Transverse colon (tissue), 4 donors: ENCODE measurements at regions not wholly inside any gene's neighbourhood (a gene's known extent, or its start where the extent isn't known, plus 50 kb on each side); places are given as distances from the start of the nearest gene placed in this dataset.

ENCODE experiments used
- CTCF ChIP-seq, 5 experiments: fragments of 200-600 bp in 3 of 5; fragments of 450-650 bp in 2 of 5; sonication (generic) in 3 of 5; IDR thresholded peaks; 1 replicate in 2 of 5; 2 replicates in 3 of 5; pipeline ENCODE4 v1.5.1; 2016 to 2017; ENCODE audit warnings: antibody characterized with exemption in 5 of 5, inconsistent platforms in 3 of 5, mild to moderate bottlenecking in 2 of 5, moderate library complexity in 1 of 5
- POLR2A ChIP-seq: fragments of 450-650 bp; IDR thresholded peaks from one replicate; pipeline ENCODE4 v1.6.1; 2016; ENCODE audit warnings: antibody characterized with exemption, mild to moderate bottlenecking, moderate library complexity
- POLR2AphosphoS5 ChIP-seq, 3 donors: sonication (generic); formaldehyde crosslinking; IDR thresholded peaks; one replicate each; pipeline ENCODE4 v1.6.1; 2016; ENCODE audit warnings: antibody characterized with exemption in 3 of 3

GRCh38 chr3:104885214-104885814 lies 481.4 kb upstream of the ALCAM start:
- TF ChIP-seq CTCF (IDR thresholded peaks at IDR 0.05) (no peak), POLR2A (no peak), POLR2AphosphoS5 (IDR thresholded peaks at IDR 0.05) (no peak)
